Activated CD4-positive, alpha-beta T cell treated with anti-CD3 and anti-CD28 coated beads for 4 hours (primary cell): ENCODE measurements at regions not wholly inside any gene's neighbourhood (a gene's known extent, or its start where the extent isn't known, plus 50 kb on each side); places are given as distances from the start of the nearest gene placed in this dataset.
"Not testable (repeated sequence)": the region's sequence is repeated elsewhere in the genome, so short reads cannot be mapped to it uniquely, and the experiment has no call there.

Experiments
- DNase-seq, 2 donors: peaks; one replicate each; pipeline ENCODE4 v3.0.0-alpha.2; 2020

DNA sequence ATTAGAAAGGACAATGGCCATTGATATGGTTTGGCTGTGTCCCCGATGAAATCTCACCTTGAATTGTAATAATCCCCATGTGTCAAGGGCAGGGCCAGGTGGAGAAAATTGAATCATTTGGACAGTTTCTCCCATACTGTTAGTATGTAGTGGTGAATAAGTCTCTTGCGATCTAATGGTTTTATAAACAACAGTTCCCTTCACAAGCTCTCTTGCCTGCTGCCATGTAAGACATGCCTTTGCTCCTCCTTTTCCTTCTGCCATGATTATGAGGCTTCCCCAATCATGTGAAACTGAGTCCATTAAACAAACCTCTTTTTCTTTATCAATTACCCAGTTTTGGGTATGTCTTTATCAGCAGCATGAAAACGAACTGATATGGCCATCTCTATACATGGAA lies 302.7 kb downstream of the SFMBT2 start:
- DNase-seq, result no peak

DNA sequence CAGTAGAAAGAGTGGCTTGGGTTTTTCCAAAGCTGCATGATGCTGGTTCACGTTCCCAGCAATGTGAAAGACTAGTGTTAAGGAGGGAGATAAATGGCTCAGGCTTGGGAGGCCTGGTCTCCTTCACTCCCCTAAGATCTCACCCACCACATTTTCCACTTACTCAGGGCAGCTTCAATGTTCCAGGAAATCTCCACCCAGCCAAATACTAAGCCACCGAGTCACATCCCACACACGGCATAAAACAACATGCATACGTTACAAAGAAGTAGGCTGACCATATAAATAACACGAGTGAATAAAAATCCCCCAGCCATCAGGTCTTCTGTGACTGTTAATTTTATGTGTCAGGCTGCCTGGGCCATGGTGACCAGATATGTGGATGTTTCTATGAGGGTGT lies 303.5 kb downstream of the SFMBT2 start:
- DNase-seq, result no peak

DNA sequence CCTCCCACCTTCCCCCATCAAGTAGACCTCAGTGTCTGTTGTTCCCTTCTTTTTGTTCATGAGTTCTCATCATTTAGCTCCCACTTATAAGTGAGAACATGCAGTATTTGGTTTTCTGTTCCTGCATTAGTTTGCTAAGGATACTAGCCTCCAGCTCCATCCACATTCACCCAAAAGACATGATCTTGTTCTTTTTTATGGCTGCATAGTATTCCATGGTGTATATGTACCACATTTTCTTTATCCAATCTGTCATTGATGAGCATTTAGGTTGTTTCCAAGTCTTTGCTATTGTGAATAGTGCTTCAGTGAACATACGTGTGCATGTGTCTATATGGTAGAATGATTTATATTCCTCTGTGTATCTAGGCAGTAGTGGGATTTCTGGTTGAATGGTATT lies 306.5 kb downstream of the SFMBT2 start:
- DNase-seq, result not testable (repeated sequence)

DNA sequence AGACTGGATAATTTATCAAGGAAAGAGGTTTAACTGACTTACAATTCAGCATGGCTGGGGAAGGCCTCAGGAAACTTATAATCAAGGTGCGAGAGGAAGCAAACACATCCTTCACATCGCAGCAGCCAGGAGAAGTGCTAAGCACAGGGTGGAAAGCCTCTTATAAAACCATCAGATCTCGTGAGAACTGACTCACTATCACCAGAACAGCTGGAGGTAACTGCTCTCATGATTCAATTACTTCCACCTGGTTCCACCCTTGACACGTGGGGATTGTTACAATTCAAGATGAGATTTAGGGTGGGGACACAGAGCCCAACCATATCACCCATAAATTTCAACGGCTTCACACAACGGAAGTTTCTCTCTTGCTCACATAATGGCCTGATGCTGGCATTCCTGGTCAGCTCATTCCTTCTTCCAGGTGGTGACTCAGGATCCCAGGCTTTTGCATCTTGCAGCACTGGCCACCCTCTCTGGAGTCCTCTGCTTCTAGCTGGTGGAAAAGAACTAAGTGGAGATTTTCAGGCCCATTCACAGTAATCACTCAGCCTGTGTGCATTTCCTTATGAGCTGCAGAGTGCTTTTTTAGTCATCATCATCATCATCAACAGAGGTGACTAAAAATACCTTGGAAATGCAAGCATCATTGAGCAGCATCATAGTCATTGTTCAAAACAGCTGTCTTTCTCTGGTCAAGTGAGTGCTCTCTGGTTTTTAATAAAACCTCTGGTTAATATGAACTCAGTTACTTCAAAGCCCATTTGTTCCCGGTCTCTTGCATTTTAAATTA lies 308.1 kb downstream of the SFMBT2 start:
- no peak for DNase-seq

DNA sequence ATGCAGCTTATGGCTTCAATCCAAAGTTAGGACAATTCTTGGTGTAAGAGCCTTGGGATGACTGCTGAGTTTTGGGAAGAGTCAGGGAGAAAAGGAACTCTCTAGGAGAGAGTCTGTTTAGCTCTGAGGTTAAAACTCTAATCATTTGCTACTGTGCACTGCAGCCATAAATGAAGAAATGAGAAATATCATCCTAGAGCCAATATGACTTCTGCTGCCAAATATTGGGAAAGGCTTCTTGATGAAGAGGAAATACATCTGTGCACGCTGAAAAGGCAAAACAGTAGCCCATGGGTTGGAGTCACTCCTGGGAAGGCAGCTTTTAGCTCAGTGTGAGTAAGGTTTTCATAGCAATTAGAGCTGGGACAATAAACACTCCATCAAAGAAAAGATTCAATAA lies 308.8 kb downstream of the SFMBT2 start:
- no peak for DNase-seq

DNA sequence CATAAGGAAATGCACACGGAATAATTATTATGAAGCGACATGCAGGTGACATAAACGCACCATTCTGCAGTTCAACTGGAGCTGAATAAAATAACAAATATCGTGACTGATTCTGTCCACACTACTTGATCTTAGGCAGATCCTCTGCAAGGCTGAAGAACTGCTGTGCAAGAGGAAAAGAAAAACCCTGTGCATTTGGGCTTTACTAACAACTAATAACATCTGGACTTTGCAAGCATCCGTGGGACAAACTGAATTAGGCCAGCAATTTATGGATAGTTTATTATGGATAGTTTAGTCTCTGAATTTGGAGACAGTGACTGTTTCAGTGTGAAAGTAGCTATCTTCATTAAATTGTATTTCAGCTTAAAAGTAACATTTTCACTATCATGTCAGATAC lies 309.4 kb downstream of the SFMBT2 start:
- no peak for DNase-seq

DNA sequence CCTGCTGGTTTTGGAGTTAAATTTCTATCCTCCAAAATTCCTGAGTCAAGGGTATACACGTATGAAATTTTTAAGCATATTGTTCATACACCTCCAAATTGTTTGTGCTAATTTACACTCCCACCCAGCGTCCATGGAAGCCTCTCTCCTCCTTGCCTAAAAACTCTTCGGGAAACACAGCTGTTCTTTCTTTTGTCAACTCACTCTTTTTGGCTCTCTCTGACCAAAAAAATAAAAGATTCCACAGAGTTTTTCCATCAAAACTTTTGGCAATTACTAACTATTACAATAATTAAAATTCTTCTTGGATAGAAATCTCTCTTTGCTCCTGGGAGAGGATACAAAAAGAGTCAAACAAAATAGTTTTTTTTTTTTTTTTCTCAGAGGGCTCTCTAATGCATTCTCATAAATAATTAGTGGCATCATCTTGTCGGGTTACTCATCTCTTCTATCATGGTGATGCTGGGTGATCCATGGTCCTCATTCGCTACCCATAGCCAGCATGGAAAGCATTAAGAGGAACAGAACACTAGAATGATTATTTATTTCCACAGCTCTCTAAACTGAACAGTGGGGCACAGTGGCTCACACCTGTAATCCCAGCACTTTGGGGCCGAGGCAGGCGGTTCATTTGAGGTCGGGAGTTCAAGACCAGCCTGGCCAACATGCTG lies 310.7 kb downstream of the SFMBT2 start:
- no peak for DNase-seq

DNA sequence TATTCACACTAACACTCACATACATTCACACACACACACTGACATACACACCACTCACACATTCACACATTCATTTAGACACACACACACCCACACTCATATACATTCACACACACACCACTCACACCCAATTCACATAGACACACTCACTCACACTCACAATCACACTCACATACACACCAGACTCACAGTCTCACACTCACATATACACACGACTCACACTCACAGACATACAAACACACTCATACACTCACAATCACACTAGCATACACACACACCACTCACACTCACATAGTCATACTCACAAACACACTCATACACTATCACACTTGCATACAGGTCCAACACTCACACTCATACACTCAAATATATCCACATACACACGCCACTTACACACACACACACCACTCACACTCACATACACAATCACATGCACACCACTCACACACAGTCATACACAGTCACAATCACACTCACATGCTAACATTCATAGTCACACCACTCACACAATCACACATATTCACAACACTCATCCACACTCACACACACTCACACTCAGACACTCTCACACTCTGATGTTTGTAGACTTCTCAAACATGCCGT lies 312.6 kb downstream of the SFMBT2 start:
- DNase-seq, result no peak

DNA sequence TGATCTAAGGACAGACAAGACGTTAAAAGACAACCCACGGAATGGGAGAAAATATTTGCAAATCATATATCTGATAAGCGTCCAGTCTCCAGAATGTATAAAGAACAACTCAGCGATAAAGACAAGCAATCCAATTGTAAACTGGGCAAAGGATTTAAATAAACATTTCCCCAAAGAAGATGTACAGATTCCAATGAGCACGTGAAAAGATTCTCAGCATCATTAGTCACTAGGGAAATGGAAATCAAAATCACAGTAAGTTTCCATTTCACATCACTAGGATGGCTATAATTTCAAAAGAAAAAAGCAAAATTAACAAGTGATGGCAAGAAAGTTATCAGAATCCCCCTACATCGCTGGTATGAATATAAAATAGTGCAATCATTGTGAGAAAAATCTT lies 316.1 kb downstream of the SFMBT2 start:
- no peak for DNase-seq

DNA sequence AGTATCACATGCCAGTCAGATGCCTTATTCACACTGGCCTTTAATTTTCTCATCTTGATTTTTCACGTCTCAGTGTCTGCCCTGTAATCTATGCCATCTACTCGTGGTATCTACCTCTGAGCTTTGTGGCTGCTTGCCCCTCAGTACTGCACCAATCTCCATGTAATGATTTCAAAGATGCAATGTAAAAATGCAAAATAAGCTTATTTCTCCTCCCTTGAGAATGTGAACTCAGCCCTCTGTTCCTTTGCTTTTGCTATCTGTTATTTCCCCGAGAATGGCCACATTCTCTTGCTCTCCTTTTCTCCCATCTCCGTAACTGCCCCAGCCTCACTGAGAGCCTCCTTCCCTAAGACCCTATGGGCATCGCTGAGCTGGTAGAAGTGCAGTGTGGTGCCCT lies 317.5 kb downstream of the SFMBT2 start:
- no peak for DNase-seq

DNA sequence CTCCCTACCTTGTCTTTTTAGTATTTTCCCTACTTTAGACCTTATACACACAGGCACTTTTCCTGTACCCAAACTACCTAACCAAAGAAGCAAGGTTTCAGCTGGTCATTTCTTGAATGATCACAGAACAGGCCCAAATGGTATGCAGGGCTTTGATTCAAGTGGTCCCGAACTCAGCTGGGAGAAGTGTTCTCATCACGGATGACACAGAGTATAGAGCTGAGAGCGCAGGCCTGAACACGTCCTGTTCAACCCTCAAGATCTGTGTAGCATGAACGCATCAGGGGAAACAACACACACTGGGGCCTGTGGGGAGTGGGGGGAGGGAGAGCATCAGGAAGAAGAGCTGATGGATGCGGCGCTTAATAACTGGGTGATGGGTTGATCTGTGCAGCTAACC lies 318.2 kb downstream of the SFMBT2 start:
- no peak for DNase-seq

DNA sequence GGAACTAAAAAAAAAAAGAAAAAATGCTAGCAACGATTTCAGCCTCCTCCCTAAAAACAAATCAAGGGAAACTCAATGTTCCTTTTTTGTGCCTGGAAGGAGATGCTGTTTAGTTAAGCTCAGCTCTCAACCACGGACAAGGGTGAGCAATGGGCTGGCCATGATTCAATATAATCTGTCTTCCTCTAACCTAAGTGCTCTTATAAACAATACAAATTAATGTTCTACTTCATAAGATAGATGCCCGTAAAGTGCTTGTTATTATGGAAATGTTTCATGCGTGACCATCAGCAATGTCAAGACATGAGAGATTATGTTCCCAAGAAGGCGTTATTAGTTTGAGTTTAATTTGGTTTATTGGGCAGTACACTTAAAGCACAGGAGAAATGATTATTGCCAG lies 320.3 kb downstream of the SFMBT2 start:
- DNase-seq, result no peak

DNA sequence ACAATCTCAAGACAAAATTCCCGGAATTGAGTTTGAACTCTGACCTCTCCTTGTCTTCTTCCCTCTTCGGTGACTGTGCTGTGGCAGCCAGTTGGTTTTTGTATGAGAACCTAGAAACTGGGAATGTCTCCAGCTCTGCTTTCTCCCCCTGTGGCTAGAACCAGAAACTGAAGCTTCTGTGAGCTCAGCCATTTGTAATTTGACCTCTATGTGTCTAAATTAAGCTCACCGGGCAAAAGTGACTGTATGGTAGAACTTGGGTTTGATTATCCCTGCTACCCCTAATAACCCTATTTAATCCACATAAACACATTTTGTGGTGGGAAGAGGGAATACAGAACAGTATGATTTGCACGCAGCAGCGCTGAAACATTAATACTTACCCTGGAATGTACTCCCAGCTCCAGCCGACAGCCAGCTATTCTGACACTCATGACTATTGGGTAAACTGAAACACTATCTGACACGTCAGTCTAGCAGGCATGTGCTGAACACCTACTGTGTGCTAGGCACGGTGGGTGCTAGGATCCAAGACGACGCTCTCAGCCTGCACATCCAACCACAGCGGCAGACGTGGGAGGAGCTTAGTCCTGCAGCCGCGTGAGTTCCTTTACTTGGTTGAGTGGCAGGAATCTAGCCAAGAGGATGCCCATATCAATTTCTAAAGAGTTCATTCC lies 324.8 kb downstream of the SFMBT2 start:
- no peak for DNase-seq

DNA sequence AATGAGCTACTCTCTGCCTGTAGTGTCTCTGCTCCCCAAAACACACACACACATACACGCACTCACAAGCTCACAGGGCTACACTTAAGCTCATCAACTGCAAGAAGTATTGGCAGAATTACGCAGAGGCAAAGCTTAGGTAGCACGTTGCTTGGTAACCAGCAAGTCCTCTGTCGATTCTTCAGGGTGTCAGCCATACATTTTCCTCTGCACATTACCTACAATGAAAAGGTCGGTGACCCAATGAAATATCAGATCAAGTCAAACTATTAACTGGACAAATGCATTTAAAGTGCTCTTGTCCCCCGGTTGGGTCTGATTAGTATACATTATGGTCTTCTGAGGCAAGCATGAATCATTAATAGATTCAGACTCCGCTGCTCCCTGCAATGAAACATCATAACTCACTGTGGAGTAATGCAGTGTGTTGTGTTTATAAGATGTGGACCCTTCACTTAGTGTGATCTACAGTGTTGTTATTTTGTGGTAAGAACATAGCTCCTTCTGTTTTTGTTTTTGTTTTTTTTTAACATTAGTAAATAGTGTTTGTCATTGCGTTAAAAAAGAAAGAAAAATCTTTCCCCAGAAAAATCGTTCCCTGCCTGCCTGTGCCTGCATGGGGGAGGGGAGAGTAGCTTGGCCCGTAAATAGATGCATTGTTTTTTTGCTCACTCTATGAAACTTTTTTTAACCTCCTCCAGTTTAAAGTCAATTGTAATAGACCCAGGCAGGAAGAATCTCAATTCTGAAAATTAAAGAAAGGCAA lies 325.5 kb downstream of the SFMBT2 start:
- no peak for DNase-seq

DNA sequence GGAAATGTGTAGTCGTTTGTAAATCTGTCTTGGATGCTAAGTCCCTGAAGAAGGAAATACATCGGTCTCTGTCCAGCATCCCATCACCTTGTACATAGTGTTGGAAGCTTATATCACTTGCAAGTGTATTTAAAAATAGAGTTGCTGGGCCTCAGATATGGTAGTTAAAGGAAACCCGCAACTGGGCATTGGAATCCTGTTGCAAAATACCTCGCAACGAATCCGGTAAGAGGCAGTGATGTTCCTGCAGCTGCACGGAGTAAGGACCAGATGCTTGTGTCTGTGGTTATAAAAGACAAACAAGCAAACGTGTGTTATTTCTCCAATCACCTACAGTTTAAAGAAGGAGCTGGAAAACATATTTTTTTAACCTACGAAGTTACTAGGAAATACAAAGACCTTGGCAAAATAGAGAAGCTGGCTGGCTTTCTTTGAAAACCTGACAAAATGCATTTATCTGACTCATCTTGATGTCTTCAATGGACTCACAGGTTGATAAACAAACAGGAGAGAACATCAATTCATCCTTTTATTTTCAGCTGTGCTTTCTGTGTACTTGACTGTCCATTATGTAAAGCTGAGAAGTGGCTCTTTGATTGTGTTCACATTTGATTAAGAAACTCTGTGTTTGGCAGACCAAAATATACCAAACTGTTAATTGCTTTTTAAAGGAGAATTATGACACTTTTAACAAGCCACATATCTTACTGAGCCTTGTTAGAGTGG lies 326.4 kb downstream of the SFMBT2 start:
- no peak for DNase-seq

DNA sequence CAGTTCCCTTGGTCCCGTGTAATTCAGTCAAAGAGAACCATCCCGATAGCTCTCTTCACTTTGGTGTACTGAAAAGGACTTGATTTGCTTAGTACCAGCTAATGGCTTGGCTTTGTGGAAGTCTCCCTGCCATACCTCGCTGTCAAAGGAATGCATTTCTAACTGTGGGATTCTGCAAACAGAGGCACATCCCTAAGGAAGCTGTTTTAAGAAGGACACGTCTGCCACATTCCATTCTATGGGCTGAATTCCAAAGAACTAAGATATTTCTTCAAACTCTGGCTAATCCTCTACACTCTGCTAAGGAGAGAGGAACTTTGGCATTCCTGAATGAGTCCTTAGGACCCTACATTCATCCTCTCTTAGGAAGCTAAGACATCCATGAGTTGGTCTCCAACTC lies 327.9 kb downstream of the SFMBT2 start:
- DNase-seq, result no peak

DNA sequence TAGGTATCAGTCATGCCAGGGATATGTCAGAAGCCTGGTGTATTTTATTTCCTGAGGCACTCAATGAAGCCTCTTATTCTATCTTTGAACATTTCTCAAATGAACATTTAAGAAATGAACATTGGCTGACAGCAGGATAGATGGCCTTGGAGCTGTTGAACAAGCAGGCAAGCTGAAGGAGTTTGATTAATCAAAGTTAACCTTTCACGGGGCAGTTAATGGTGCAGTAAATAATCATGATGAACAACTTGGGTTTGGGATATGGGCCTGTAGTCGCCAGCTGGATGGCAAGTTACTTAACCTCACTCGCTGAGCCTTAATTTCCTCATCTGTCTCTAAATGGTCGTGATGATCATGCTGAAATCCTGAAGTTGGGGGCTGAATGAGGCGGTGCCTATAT lies 333.0 kb downstream of the SFMBT2 start:
- DNase-seq, result no peak

DNA sequence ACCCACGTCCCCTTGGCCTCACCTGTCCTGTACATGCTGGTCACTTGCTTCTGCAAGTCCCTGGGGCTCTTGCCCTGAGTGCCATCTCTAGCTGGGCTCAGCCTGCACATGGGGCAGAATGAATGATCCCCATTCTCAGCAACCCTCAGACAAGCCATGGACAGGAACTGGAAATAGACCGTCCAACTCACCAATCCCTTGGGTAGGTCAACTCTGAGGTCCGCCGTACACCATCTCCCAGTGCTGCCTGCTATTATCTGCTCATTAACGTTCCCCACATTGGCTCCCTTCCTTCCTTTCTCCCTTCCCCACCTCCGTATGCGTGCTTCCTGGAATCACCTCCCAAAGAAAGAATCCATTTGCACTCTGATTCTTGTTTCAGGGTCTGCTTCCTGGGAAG lies 335.0 kb downstream of the SFMBT2 start:
- no peak for DNase-seq

DNA sequence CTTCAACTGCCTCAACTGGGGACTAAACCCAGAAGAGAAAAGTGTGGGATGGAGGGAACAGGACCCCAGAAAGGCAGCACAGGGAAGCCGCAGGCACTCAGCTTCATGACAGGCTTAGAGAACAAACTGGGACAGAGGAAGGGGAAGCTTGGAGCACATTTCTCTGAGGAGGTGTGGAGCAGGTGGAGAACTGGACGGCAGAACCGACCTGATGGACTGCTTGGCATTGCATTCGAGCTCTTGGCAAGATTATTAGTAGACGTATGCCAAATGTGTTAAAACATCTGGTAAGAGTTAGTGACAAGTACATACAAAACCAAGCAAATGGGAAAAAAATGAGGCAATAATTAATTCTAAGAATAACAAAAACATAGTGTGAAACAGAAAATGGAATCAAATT lies 335.7 kb downstream of the SFMBT2 start:
- no peak for DNase-seq

DNA sequence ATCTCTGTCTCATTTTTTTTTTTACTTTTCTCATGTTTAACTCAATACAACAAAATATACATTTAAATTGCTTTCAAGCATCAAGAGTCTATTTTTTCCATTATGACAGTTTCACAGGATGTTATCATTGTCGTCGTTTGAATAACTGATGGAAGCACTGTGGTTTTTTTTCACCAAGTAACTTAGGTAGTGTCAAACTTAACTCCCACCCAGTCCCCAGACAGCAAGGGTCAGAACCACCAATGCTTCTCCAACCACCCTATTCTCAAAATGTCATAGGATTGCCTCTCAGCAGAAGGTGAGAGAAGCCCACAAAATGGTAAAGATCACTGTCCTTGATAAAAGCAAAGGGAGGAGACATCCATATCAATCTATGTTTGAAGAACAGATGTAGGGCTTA lies 339.4 kb downstream of the SFMBT2 start:
- DNase-seq, result no peak

DNA sequence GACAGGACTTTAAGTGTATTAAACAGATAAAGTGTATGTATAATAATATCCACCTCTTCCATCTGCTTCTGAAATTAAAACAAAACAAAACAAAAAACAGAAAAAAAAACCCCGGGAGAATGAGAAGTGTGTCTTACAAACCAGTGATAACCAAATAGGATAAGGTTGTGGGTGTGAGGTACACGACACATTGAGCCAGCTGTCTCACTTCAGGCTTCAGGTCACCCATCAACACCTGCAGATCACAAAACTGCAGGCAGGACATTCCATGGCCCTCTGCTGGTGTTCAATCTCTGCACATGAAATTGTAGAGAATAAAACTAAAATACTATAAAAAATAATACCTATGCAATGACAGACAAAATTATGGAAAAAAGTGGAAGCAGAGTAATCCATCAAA lies 339.9 kb downstream of the SFMBT2 start:
- no peak for DNase-seq

DNA sequence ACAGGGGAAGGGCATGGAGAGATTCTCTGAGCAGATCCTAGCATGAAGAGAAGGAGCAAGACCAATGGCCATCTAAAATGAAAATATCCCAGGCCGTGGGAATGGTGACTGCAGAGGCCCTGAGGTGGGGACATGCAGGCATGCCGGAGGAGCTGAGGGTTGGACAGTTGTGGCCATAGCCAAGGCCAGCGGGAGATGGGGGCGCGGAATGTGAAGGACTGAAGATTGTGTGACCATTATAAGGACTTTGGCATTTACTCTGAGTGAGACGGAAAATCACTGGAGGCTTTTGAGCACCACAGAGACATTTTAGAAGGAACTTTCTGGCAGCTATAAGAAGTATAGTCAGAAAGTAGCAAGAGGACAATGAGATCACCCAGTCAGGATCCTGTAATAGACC lies 341.1 kb downstream of the SFMBT2 start:
- no peak for DNase-seq
